ENCODE measurements at regions not wholly inside any gene's neighbourhood (a gene's known extent, or its start where the extent isn't known, plus 50 kb on each side); places are given as distances from the start of the nearest gene placed in this dataset.

DNA sequence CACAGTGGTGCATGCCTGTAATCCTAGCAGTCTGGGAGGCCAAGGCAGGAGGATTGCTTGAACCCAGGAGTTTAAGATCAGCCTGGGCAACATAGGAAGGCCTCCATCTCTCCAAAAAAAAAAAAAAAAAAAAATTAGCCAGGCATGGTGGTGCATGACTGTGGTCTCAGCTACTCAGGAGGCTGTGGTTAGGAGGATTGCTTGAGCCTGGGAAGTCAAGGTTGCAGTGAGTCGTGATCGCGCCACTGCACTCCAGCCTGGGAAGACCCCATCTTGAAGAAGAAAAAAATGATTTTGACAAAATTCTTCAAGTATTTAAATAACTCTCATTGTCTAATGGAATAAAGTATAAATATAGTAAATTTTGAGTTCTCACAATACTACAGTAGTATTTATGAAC lies 219.2 kb upstream of the SSTR1 start:
- TF ChIP-seq, protein P1, sequence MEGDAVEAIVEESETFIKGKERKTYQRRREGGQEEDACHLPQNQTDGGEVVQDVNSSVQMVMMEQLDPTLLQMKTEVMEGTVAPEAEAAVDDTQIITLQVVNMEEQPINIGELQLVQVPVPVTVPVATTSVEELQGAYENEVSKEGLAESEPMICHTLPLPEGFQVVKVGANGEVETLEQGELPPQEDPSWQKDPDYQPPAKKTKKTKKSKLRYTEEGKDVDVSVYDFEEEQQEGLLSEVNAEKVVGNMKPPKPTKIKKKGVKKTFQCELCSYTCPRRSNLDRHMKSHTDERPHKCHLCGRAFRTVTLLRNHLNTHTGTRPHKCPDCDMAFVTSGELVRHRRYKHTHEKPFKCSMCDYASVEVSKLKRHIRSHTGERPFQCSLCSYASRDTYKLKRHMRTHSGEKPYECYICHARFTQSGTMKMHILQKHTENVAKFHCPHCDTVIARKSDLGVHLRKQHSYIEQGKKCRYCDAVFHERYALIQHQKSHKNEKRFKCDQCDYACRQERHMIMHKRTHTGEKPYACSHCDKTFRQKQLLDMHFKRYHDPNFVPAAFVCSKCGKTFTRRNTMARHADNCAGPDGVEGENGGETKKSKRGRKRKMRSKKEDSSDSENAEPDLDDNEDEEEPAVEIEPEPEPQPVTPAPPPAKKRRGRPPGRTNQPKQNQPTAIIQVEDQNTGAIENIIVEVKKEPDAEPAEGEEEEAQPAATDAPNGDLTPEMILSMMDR (IDR thresholded peaks at IDR 0.05): no peak
- Mint-ChIP-seq H3K27me3 (ENCODE audit: low read depth) (no peaks in the 10 kb centered on the region), H3K36me3 (ENCODE audit: low read depth) (no peaks in the 10 kb centered on the region), H3K4me1 (ENCODE audit: low read depth) (no peaks in the 10 kb centered on the region), H3K9me3 (ENCODE audit: low read depth) (no peaks in the 10 kb centered on the region), H3K27ac (ENCODE audit: unreplicated experiment) (no peak overlapping the region), H3K4me3 (ENCODE audit: unreplicated experiment) (no peak overlapping the region)
- DNase-seq (ENCODE audit: low spot score): no peak

DNA sequence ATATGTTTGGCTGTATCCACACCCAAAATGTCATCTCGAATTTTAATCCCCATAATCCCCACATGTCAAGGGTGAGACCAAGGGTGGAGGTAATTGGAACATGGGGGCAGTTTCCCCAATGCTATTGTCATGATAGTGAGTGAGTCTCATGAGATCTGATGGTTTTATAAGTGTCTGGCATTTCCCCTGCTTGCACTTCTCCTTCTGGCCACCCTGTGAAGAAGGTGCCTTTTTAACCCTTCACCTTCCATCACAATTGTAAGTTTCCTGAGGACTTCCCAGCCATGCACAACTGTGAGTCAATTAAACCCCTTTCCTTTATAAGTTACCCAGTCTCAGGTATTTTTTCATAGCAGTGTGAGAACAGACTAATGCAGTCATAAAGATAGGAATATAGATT lies 216.7 kb upstream of the SSTR1 start:
- Mint-ChIP-seq H3K4me3 (ENCODE audit: unreplicated experiment) (no peak overlapping the region), H3K27ac (ENCODE audit: unreplicated experiment) (no peak overlapping the region), H3K36me3 (ENCODE audit: low read depth) (no peaks in the 10 kb centered on the region), H3K4me1 (ENCODE audit: low read depth) (no peaks in the 10 kb centered on the region), H3K9me3 (ENCODE audit: low read depth) (no peaks in the 10 kb centered on the region), H3K27me3 (ENCODE audit: low read depth) (no peaks in the 10 kb centered on the region)
- DNase-seq (ENCODE audit: low spot score): no peak
- TF ChIP-seq, protein P1 (IDR thresholded peaks at IDR 0.05): no peak

DNA sequence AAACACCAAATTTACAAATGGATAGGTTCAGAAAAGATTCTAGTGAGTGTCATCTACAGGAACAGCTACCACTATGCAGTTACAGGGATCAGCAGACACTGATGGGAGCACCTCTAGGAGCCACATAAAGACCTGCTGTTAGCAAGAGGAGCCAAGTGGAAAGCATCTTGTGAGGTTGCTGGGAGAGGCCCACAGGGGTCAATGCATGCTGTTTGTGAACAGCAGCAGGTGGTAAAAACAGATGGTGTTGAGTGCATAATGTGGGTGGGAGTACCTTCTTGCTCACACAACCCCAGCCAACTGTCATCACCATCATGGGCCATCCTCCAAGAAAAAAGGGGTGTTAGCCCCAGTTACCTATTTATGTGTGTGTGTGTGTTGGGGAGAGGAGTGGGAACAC lies 215.2 kb upstream of the SSTR1 start:
- Mint-ChIP-seq H3K27me3 (ENCODE audit: low read depth) (no peaks in the 10 kb centered on the region), H3K4me1 (ENCODE audit: low read depth) (no peaks in the 10 kb centered on the region), H3K9me3 (ENCODE audit: low read depth) (no peaks in the 10 kb centered on the region), H3K36me3 (ENCODE audit: low read depth) (no peaks in the 10 kb centered on the region), H3K27ac (ENCODE audit: unreplicated experiment) (no peak overlapping the region), H3K4me3 (ENCODE audit: unreplicated experiment) (no peak overlapping the region)
- TF ChIP-seq, protein P1 (IDR thresholded peaks at IDR 0.05): no peak
- DNase-seq (ENCODE audit: low spot score): no peak

DNA sequence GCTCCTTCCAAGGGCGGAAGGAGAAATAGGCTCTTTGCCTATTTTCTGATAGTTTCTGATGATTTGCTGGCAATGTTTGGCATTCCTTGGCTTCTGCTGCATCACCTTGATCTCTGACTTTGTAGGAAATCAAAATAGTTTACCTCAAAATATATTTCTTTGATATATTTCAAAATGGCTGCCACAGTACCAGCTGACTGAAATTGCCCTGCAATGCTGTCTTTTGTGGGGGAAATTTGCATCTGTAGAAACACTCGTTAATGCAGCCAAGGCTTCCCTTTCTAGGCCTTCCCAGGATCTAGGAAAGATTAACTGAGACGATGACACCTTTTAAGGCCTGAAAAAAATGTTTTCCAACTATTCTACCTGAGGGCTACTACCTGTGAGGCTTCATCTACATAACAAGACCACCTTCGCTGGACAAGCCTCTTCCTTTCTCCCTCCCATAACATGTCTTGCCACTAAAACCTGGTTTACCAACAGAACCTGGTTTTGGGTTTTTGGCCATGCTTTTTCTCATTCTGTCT lies 212.8 kb upstream of the SSTR1 start:
- no peaks in the 10 kb centered on the region for H3K9me3 Mint-ChIP-seq (ENCODE audit: low read depth)
- H3K27me3 Mint-ChIP-seq (ENCODE audit: low read depth): no peaks in the 10 kb centered on the region
- TF ChIP-seq, protein P1 (IDR thresholded peaks at IDR 0.05): no peak
- DNase-seq (ENCODE audit: low spot score): no peak
- no peak overlapping the region for H3K4me3 Mint-ChIP-seq (ENCODE audit: unreplicated experiment)
- no peaks in the 10 kb centered on the region for H3K4me1 Mint-ChIP-seq (ENCODE audit: low read depth)
- no peak overlapping the region for H3K27ac Mint-ChIP-seq (ENCODE audit: unreplicated experiment)
- H3K36me3 Mint-ChIP-seq (ENCODE audit: low read depth): no peaks in the 10 kb centered on the region

DNA sequence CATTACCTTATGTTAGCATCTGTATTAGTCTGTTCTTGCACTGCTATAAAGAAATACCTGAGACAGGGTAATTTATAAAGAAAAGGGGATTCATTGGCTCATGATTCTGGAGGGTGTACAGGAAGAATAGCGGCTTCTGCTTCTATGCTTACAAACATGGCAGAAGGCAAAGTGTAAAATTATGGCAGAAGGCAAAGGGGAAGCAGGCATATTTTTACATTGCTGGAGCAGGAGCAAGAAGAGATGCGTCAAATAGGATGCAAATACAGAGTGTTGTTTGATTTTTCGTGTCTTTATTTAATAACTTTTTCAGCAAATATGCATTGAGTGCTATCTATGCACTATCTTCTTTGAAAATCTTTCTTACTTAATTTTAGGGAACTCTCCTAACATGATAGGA lies 210.7 kb upstream of the SSTR1 start:
- H3K9me3 Mint-ChIP-seq (ENCODE audit: low read depth): no peaks in the 10 kb centered on the region
- no peak overlapping the region for H3K27ac Mint-ChIP-seq (ENCODE audit: unreplicated experiment)
- no peak for DNase-seq (ENCODE audit: low spot score)
- H3K4me1 Mint-ChIP-seq (ENCODE audit: low read depth): no peaks in the 10 kb centered on the region
- H3K27me3 Mint-ChIP-seq (ENCODE audit: low read depth): no peaks in the 10 kb centered on the region
- H3K36me3 Mint-ChIP-seq (ENCODE audit: low read depth): no peaks in the 10 kb centered on the region
- TF ChIP-seq, protein P1 (IDR thresholded peaks at IDR 0.05): no peak
- no peak overlapping the region for H3K4me3 Mint-ChIP-seq (ENCODE audit: unreplicated experiment)
